ENCODE measurements at regions not wholly inside any gene's neighbourhood (a gene's known extent, or its start where the extent isn't known, plus 50 kb on each side); places are given as distances from the start of the nearest gene placed in this dataset.
"Not testable (repeated sequence)": the region's sequence is repeated elsewhere in the genome, so short reads cannot be mapped to it uniquely, and the experiment has no call there.

- Histone ChIP-seq H3K4me1 (ENCODE audit: control insufficient read depth in 2 of 3, insufficient read depth in 2 of 3, low read depth in 1 of 3, low read length in 3 of 3) (no peaks in the 10 kb centered on the region), H3K4me3 (ENCODE audit: low read length in 3 of 3) (no peak overlapping the region), H3K27me3 (ENCODE audit: control insufficient read depth, insufficient read depth, low read length) (no peaks in the 10 kb centered on the region), H3K36me3 (ENCODE audit: control insufficient read depth in 2 of 3, insufficient read depth in 3 of 3, low read length in 3 of 3) (no peaks in the 10 kb centered on the region), H3K27ac (ENCODE audit: low read depth in 2 of 2, low read length in 2 of 2) (no peak overlapping the region), H3K9me3 (ENCODE audit: control insufficient read depth in 2 of 3, insufficient read depth in 1 of 3, low read length in 3 of 3) (no peaks in the 10 kb centered on the region), H3K9ac (ENCODE audit: low read length in 3 of 3) (no peak overlapping the region)
- TF ChIP-seq CTCF (IDR thresholded peaks at IDR 0.05; ENCODE audit: borderline replicate concordance, extremely low read depth, insufficient read depth) = no peak
- intact Hi-C loops (cut with DNase I) = no loop called here
- DNase-seq = peak in 1 of 5 donors; percentile 11
- no peak for FAIRE-seq
Observed at GRCh38 chr20:57773059-57773815, 63.4 kb upstream of the PMEPA1 start.

GRCh38 chr20:57772349-57772964 is 62.6 kb upstream of the PMEPA1 start:
- H3K27me3 ChIP-seq (ENCODE audit: control insufficient read depth, insufficient read depth, low read length) = no peaks in the 10 kb centered on the region
- no peak overlapping the region for H3K4me3 ChIP-seq (ENCODE audit: low read length in 3 of 3)
- H3K9me3 ChIP-seq (ENCODE audit: control insufficient read depth in 2 of 3, insufficient read depth in 1 of 3, low read length in 3 of 3) = no peaks in the 10 kb centered on the region
- H3K9ac ChIP-seq (ENCODE audit: low read length in 3 of 3) = no peak overlapping the region
- no peak for TF ChIP-seq CTCF (IDR thresholded peaks at IDR 0.05; ENCODE audit: borderline replicate concordance, extremely low read depth, insufficient read depth)
- FAIRE-seq = no peak
- H3K36me3 ChIP-seq (ENCODE audit: control insufficient read depth in 2 of 3, insufficient read depth in 3 of 3, low read length in 3 of 3) = no peaks in the 10 kb centered on the region
- intact Hi-C loops (cut with DNase I) = no loop called here
- peak in 4 of 5 donors; percentile 18 to 41 (median 40) for DNase-seq
- no peak overlapping the region for H3K27ac ChIP-seq (ENCODE audit: low read depth in 2 of 2, low read length in 2 of 2)
- H3K4me1 ChIP-seq (ENCODE audit: control insufficient read depth in 2 of 3, insufficient read depth in 2 of 3, low read depth in 1 of 3, low read length in 3 of 3) = no peaks in the 10 kb centered on the region

- intact Hi-C loops (cut with DNase I) = no loop called here
- peak in 1 of 5 donors; percentile 29 for DNase-seq
- TF ChIP-seq CTCF (IDR thresholded peaks at IDR 0.05; ENCODE audit: borderline replicate concordance, extremely low read depth, insufficient read depth) = no peak
- no peak for FAIRE-seq
- Histone ChIP-seq H3K9ac (ENCODE audit: low read length in 3 of 3) (no peak overlapping the region), H3K27me3 (ENCODE audit: control insufficient read depth, insufficient read depth, low read length) (no peaks in the 10 kb centered on the region), H3K4me3 (ENCODE audit: low read length in 3 of 3) (no peak overlapping the region), H3K9me3 (ENCODE audit: control insufficient read depth in 2 of 3, insufficient read depth in 1 of 3, low read length in 3 of 3) (no peaks in the 10 kb centered on the region), H3K36me3 (ENCODE audit: control insufficient read depth in 2 of 3, insufficient read depth in 3 of 3, low read length in 3 of 3) (no peaks in the 10 kb centered on the region), H3K27ac (ENCODE audit: low read depth in 2 of 2, low read length in 2 of 2) (no peak overlapping the region), H3K4me1 (ENCODE audit: control insufficient read depth in 2 of 3, insufficient read depth in 2 of 3, low read depth in 1 of 3, low read length in 3 of 3) (no peaks in the 10 kb centered on the region)
Observed at GRCh38 chr20:57770852-57771720, 61.3 kb upstream of the PMEPA1 start.

GRCh38 chr20:57770401-57770800 is 60.6 kb upstream of the PMEPA1 start:
- FAIRE-seq; H3K27me3 ChIP-seq (ENCODE audit: control insufficient read depth, insufficient read depth, low read length); H3K27ac ChIP-seq (ENCODE audit: low read depth in 2 of 2, low read length in 2 of 2); intact Hi-C loops (cut with DNase I); H3K9me3 ChIP-seq (ENCODE audit: control insufficient read depth in 2 of 3, insufficient read depth in 1 of 3, low read length in 3 of 3); H3K4me3 ChIP-seq (ENCODE audit: low read length in 3 of 3); H3K9ac ChIP-seq (ENCODE audit: low read length in 3 of 3); H3K4me1 ChIP-seq (ENCODE audit: control insufficient read depth in 2 of 3, insufficient read depth in 2 of 3, low read depth in 1 of 3, low read length in 3 of 3); H3K36me3 ChIP-seq (ENCODE audit: control insufficient read depth in 2 of 3, insufficient read depth in 3 of 3, low read length in 3 of 3): not testable (repeated sequence)
- peak in 1 of 5 donors; percentile 9 for DNase-seq

Measured in kidney (tissue), 13 donors.